ENCODE measurements at regions not wholly inside any gene's neighbourhood (a gene's known extent, or its start where the extent isn't known, plus 50 kb on each side); places are given as distances from the start of the nearest gene placed in this dataset.

GRCh38 chr2:186256540-186256939, 229.5 kb upstream of the ZC3H15 start:
- Histone ChIP-seq H3K9me3 (no peaks in the 10 kb centered on the region), H3K27ac (no peak overlapping the region), H3K27me3 (ENCODE audit: low read depth) (no peaks in the 10 kb centered on the region), H3K4me1 (no peaks in the 10 kb centered on the region), H3K36me3 (no peaks in the 10 kb centered on the region), H3K4me3 (no peak overlapping the region)
- no peak for DNase-seq
- TF ChIP-seq, protein P1, sequence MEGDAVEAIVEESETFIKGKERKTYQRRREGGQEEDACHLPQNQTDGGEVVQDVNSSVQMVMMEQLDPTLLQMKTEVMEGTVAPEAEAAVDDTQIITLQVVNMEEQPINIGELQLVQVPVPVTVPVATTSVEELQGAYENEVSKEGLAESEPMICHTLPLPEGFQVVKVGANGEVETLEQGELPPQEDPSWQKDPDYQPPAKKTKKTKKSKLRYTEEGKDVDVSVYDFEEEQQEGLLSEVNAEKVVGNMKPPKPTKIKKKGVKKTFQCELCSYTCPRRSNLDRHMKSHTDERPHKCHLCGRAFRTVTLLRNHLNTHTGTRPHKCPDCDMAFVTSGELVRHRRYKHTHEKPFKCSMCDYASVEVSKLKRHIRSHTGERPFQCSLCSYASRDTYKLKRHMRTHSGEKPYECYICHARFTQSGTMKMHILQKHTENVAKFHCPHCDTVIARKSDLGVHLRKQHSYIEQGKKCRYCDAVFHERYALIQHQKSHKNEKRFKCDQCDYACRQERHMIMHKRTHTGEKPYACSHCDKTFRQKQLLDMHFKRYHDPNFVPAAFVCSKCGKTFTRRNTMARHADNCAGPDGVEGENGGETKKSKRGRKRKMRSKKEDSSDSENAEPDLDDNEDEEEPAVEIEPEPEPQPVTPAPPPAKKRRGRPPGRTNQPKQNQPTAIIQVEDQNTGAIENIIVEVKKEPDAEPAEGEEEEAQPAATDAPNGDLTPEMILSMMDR (IDR thresholded peaks at IDR 0.05): peak; percentile 29
- intact Hi-C loops (cut with DNase I): no loop called here
- no peak for ATAC-seq

DNA sequence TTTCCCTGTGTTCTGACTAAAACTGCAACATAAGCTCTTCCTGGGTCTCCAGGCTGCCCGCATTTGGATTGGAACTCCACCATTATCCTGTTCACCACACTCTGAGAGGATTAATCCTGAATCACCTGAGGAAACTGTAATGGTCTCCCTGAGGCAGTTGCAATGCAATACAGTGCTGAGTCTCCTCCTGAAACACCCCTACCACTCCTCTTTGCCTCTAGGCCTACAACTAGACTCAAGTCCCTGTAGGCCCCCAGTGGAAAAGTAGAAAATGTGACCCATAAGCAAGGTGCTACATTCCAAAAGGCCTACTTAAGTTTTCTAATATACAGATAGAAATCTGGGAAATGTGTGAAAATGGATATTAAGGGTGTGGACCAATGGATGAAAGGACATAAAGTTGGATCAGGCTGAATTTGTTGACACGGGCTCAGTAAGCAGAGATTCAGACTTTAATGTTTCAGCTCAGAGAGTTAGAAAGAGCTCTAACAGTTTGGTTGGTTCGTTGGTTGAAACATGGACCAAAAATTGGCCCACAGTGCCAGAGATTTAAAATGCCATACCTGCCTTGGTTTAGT, 222.3 kb upstream of the ZC3H15 start:
- Histone ChIP-seq H3K4me3 (no peak overlapping the region), H3K27ac (no peak overlapping the region), H3K4me1 (no peaks in the 10 kb centered on the region), H3K36me3 (no peaks in the 10 kb centered on the region), H3K27me3 (ENCODE audit: low read depth) (no peaks in the 10 kb centered on the region), H3K9me3 (no peaks in the 10 kb centered on the region)
- ATAC-seq (no peak), DNase-seq (no peak)
- intact Hi-C loops (cut with DNase I): no loop called here
- TF ChIP-seq, protein P1 (IDR thresholded peaks at IDR 0.05): no peak

DNA sequence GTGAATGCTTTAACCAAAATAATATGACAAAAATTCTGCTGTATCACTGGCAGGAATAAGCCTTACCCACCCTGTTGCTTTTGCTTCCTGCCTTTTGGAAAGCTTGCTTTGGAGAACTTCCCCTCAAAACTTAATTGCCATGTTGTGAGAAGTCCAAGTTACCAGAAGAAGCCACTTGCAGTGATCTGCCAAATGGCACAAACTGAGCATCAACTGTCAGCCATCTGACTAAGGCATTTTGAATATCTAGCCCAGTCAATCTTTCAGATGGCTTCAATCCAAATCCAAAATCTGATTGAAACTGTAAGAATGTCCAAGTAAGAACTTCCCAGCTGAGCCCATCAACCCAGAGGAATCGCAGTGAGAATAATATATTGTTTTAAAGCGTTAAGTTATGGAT, 216.5 kb upstream of the ZC3H15 start:
- peaks cover 3% of the 10 kb centered on the region for H3K9me3 ChIP-seq
- TF ChIP-seq, protein P1 (IDR thresholded peaks at IDR 0.05): no peak
- no peaks in the 10 kb centered on the region for H3K4me1 ChIP-seq
- H3K27ac ChIP-seq: no peak overlapping the region
- no peaks in the 10 kb centered on the region for H3K27me3 ChIP-seq (ENCODE audit: low read depth)
- DNase-seq: no peak
- no peaks in the 10 kb centered on the region for H3K36me3 ChIP-seq
- no peak overlapping the region for H3K4me3 ChIP-seq
- intact Hi-C loops (cut with DNase I): no loop called here
- ATAC-seq: no peak

GRCh38 chr2:186273953-186274352, 212.1 kb upstream of the ZC3H15 start:
- no peaks in the 10 kb centered on the region for H3K36me3 ChIP-seq

DNA sequence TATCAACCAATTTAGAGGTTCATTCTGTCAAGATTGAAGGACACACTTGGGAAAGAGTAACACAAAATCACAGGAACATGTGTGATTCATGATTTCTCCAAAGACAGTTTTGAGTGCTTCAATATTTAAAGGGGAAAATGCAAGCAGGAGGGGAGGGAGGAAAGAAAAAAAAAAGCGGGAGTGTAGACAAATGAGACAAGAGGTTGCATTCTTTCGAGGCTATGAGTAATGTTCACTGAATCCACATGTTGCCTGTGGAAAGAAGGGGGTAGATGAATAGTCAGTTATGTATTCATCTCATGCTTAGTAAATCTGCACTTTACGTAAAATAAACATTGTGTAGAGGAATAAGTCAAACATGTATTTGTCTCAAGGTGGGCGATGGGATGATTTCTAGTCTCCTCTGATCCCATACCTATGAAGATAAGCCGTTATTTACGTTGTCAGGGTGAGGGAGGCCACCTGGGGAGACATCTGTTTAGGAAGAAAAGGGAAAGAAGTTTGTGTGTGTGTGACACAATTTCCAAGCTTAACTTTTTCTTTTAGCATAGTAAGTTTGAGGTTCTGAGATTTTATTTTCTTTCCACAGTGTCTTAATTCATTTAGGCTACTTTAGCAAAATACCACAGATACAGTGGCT, 211.0 kb upstream of the ZC3H15 start:
- Histone ChIP-seq H3K36me3 (no peaks in the 10 kb centered on the region), H3K4me3 (no peak overlapping the region), H3K4me1 (no peaks in the 10 kb centered on the region), H3K9me3 (peaks cover 5% of the 10 kb centered on the region), H3K27me3 (ENCODE audit: low read depth) (no peaks in the 10 kb centered on the region), H3K27ac (no peak overlapping the region)
- no peak for DNase-seq
- TF ChIP-seq, protein P1 (IDR thresholded peaks at IDR 0.05): no peak
- ATAC-seq: no peak
- intact Hi-C loops (cut with DNase I): no loop called here

More at GRCh38 chr2:186273953-186274352, 212.1 kb upstream of the ZC3H15 start:
- H3K27ac ChIP-seq: no peak overlapping the region
- peaks cover 3% of the 10 kb centered on the region for H3K9me3 ChIP-seq
- H3K27me3 ChIP-seq (ENCODE audit: low read depth): no peaks in the 10 kb centered on the region
- TF ChIP-seq, protein P1 (IDR thresholded peaks at IDR 0.05): no peak
- intact Hi-C loops (cut with DNase I): no loop called here
- H3K4me1 ChIP-seq: no peaks in the 10 kb centered on the region
- no peak overlapping the region for H3K4me3 ChIP-seq
- no peak for DNase-seq
- no peak for ATAC-seq

All from lower lobe of right lung (tissue), 2 donors.